HG02938 (cell line): ENCODE measurements at regions not wholly inside any gene's neighbourhood (a gene's known extent, or its start where the extent isn't known, plus 50 kb on each side); places are given as distances from the start of the nearest gene placed in this dataset.
"Not testable (repeated sequence)": the region's sequence is repeated elsewhere in the genome, so short reads cannot be mapped to it uniquely, and the experiment has no call there.

ENCODE experiments used
- ATAC-seq: cut with Tn5 transposase; IDR thresholded peaks from one replicate; pipeline ENCODE4 v1.9.1; 2021; ENCODE audit warnings: mild to moderate bottlenecking, moderate library complexity; ENCODE audit not compliant: unreplicated experiment

- ATAC-seq: no peak
These were observed 154.3 kb upstream of the PTPN1 start for GRCh38 chr20:50355590-50356524.

- no peak for ATAC-seq
These were observed 153.7 kb upstream of the PTPN1 start for GRCh38 chr20:50356525-50356885.

- no peak for ATAC-seq
These were observed 153.0 kb upstream of the PTPN1 start for GRCh38 chr20:50356962-50357782.

- no peak for ATAC-seq
These were observed 152.4 kb upstream of the PTPN1 start for GRCh38 chr20:50357783-50358161.

- ATAC-seq: no peak
These were observed 152.0 kb upstream of the PTPN1 start for GRCh38 chr20:50358166-50358565.

GRCh38 chr20:50358971-50359370 lies 151.2 kb upstream of the PTPN1 start:
- ATAC-seq: no peak

- no peak for ATAC-seq
These were observed 150.5 kb upstream of the PTPN1 start for GRCh38 chr20:50359607-50360217.

GRCh38 chr20:50360218-50360672 lies 149.9 kb upstream of the PTPN1 start:
- no peak for ATAC-seq

GRCh38 chr20:50360921-50361320 lies 149.3 kb upstream of the PTPN1 start:
- no peak for ATAC-seq

- not testable (repeated sequence) for ATAC-seq
These were observed 148.0 kb upstream of the PTPN1 start for GRCh38 chr20:50362177-50362576.

- no peak for ATAC-seq
These were observed 147.2 kb upstream of the PTPN1 start for GRCh38 chr20:50363027-50363426.

- ATAC-seq: no peak
These were observed 146.7 kb upstream of the PTPN1 start for GRCh38 chr20:50363479-50363878.

- no peak for ATAC-seq
These were observed 145.6 kb upstream of the PTPN1 start for GRCh38 chr20:50364542-50364941.

GRCh38 chr20:50366270-50367103 lies 143.7 kb upstream of the PTPN1 start:
- no peak for ATAC-seq

GRCh38 chr20:50367104-50367674 lies 143.0 kb upstream of the PTPN1 start:
- no peak for ATAC-seq

- no peak for ATAC-seq
These were observed 142.3 kb upstream of the PTPN1 start for GRCh38 chr20:50367739-50368375.

- no peak for ATAC-seq
These were observed 141.8 kb upstream of the PTPN1 start for GRCh38 chr20:50368386-50368785.

GRCh38 chr20:50368813-50369224 lies 141.4 kb upstream of the PTPN1 start:
- no peak for ATAC-seq

- ATAC-seq: no peak
These were observed 140.8 kb upstream of the PTPN1 start for GRCh38 chr20:50369225-50370035.
